Kidney epithelial cell (primary cell): ENCODE measurements at regions not wholly inside any gene's neighbourhood (a gene's known extent, or its start where the extent isn't known, plus 50 kb on each side); places are given as distances from the start of the nearest gene placed in this dataset.

ENCODE experiments used
- DNase-seq: peaks from one replicate; pipeline ENCODE4 v3.0.0-alpha.2; 2010; ENCODE audit warnings: low read depth
- H3K27me3 ChIP-seq: 2 replicates; pipeline ENCODE4 v1.6.0; 2011; ENCODE audit warnings: low read length; ENCODE audit not compliant: control insufficient read depth, insufficient read depth
- H3K36me3 ChIP-seq: 2 replicates; pipeline ENCODE4 v1.5.1; 2011; ENCODE audit warnings: low read length; ENCODE audit not compliant: control insufficient read depth, insufficient read depth
- H3K4me3 ChIP-seq: 2 replicates; pipeline ENCODE4 v1.5.1; 2011; ENCODE audit warnings: low read depth, mild to moderate bottlenecking, control low read depth, low read length
- TF ChIP-seq, protein P1 (sequence below): IDR thresholded peaks from 2 replicates; pipeline ENCODE4 v1.5.1; 2011; ENCODE audit warnings: mild to moderate bottlenecking, moderate library complexity, low read length, control low read depth, inconsistent platforms; ENCODE audit not compliant: insufficient read depth, poor library complexity, severe bottlenecking

DNA sequence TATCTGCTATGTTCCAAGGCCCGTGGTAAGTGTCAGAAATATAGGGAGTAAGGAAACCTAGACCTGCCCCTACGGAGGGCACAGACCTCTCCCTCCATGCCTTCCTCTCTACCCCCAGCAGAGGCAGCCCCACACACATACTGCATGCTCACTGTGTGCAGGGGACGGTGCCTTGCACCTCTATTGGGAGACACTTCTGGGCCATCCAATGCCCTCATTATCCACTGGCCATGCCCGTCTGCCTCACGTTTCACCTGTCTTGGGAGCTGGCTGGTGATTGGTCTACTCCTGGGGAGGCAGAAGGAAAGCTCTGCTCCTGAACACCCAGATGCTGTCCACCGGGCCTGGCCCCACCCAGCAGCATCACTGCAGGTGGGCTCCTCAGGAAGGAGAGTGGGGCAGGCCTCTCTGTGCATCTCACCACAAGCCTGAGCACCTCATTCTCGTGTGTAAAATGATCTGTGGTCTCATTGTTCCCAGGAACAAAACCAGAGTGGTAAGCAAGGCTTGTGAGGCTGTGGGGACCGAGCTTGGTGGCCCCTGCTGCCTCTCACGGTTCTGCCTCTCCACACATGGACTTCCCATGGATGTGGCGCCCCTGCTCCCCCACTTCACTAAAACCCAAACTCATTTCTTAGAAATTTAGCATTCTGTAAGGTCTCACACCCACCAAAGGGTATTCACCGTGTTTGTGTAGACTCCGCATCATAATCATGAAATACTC is 312.5 kb upstream of the HS6ST1 start:
- H3K36me3 ChIP-seq: no peaks in the 10 kb centered on the region
- TF ChIP-seq, protein P1, sequence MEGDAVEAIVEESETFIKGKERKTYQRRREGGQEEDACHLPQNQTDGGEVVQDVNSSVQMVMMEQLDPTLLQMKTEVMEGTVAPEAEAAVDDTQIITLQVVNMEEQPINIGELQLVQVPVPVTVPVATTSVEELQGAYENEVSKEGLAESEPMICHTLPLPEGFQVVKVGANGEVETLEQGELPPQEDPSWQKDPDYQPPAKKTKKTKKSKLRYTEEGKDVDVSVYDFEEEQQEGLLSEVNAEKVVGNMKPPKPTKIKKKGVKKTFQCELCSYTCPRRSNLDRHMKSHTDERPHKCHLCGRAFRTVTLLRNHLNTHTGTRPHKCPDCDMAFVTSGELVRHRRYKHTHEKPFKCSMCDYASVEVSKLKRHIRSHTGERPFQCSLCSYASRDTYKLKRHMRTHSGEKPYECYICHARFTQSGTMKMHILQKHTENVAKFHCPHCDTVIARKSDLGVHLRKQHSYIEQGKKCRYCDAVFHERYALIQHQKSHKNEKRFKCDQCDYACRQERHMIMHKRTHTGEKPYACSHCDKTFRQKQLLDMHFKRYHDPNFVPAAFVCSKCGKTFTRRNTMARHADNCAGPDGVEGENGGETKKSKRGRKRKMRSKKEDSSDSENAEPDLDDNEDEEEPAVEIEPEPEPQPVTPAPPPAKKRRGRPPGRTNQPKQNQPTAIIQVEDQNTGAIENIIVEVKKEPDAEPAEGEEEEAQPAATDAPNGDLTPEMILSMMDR: no peak
- DNase-seq: no peak
- H3K27me3 ChIP-seq: no peaks in the 10 kb centered on the region
- H3K4me3 ChIP-seq: no peak overlapping the region

DNA sequence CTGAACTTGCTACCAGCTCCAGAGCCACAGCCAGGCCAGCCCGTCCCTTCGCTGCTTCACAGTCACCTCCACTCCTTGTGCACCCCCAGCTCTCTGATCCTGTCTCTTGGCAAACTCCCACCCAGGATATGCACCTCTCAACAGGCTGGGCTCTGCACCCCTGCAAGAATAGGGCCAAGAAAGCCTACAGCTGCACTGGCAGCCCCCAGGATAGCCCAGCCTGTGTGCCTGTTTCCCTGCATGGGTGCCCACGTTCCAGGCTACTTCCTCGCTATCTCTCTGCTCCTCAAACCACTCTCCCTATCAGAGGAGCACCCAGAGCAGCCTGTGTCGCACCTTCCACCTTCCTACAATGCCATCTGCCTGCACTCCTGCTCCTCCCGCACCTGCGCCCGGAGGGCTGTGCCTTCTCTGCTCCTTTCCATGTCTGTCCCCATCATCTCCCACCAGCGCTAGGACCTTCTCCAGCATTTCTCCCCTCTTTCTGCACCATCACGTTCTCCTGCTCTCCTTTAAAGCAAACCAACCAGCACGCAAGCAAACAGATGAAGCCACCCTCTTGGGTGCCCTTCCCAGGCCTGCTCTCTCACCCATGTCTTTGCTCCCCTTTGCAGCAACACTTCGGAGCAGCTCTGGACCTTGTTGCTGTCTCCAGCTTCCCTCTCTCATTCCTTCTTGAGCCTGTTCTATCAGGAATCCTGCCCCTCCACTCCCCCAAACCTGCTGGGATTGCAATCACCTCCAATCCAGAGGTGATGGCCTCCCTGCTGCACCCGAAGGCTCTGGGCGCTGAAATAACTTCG is 313.2 kb upstream of the HS6ST1 start:
- Histone ChIP-seq H3K27me3 (no peaks in the 10 kb centered on the region), H3K4me3 (no peak overlapping the region), H3K36me3 (no peaks in the 10 kb centered on the region)
- DNase-seq: no peak
- TF ChIP-seq, protein P1: no peak

DNA sequence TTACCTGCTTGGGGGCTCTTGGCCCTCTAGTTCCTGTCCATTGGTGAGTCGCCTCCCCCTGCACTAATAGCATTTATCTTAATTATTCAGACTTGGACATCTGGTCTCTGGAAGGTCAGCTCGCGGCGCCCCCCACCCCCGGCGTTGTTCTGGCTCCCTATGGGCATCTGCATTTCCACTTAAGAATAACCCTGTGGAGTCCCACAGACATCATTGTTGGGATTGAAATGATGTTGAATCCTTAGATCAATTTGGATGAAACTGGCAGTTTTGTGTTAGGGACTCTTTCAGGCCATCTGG is 313.8 kb upstream of the HS6ST1 start:
- Histone ChIP-seq H3K36me3 (no peaks in the 10 kb centered on the region), H3K27me3 (no peaks in the 10 kb centered on the region), H3K4me3 (no peak overlapping the region)
- no peak for DNase-seq
- TF ChIP-seq, protein P1: no peak

DNA sequence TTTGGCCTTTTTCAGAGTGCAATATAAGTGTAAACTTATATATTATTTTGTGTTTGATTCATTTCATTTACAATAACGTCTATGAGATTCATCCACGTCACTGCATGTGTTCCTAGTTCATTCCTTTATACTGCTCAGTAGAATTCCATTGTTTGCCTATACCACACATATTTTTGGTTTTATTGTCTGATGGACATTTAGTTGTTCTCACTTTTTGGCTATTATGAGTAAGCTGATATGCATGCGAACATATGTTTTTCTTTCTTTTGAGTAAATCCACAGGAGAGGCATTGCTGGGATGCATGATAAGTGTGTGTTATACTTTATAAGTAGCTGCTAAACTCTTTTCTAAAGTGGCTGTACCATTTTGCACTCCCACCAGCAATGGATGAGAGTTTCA is 314.8 kb upstream of the HS6ST1 start:
- DNase-seq: no peak
- TF ChIP-seq, protein P1: no peak

DNA sequence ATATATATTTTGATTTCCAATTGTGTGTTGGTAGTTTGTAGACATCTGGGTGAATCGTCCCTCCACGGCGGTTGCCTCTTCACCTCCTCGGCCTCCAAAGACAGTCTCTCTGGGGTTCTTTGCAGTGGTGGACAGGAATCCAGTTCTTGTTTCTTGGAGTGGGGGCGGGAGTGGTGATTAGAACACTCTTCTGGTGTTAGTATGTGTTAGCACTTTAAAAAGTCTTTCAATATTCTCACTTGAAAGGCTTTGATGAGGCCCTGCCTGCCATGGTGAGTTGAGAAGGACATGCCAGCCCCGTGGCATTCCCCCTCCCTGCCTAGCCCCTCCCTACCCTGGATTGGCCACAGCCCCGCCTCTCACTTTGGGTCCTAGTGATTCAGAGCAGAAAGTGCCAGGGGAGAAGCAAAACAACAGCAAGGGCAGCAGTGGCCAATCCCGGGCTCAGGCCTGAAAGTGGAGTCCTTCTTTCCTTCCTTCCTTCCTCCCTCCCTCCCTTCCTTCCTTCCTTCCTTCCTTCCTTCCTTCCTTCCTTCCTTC is 316.8 kb upstream of the HS6ST1 start:
- no peaks in the 10 kb centered on the region for H3K36me3 ChIP-seq
- H3K27me3 ChIP-seq: no peaks in the 10 kb centered on the region
- no peak overlapping the region for H3K4me3 ChIP-seq
- TF ChIP-seq, protein P1: no peak
- no peak for DNase-seq

More for the DNA sequence above, 314.8 kb upstream of the HS6ST1 start:
- no peak overlapping the region for H3K4me3 ChIP-seq
- H3K27me3 ChIP-seq: no peaks in the 10 kb centered on the region
- H3K36me3 ChIP-seq: no peaks in the 10 kb centered on the region
